Dedifferentiated amniotic fluid mesenchymal stem cell (primary cell): ENCODE measurements at regions not wholly inside any gene's neighbourhood (a gene's known extent, or its start where the extent isn't known, plus 50 kb on each side); places are given as distances from the start of the nearest gene placed in this dataset.

Experiments
- DNase-seq: peaks from one replicate; pipeline ENCODE4 v3.0.0-alpha.2; 2016; ENCODE audit errors: extremely low spot score

- DNase-seq = no peak
Measured at GRCh38 chr18:57991552-57991951, 52.5 kb upstream of the NEDD4L start.

- DNase-seq = no peak
Measured at GRCh38 chr18:57989536-57989935, 54.5 kb upstream of the NEDD4L start.

- DNase-seq = no peak
Measured at GRCh38 chr18:57984490-57985115, 59.4 kb upstream of the NEDD4L start.

GRCh38 chr18:57983965-57984364, 60.1 kb upstream of the NEDD4L start:
- no peak for DNase-seq

- DNase-seq = no peak
Measured at GRCh38 chr18:57983472-57983871, 60.6 kb upstream of the NEDD4L start.

- no peak for DNase-seq
Measured at GRCh38 chr18:57982372-57983021, 61.5 kb upstream of the NEDD4L start.

GRCh38 chr18:57981308-57982028, 62.6 kb upstream of the NEDD4L start:
- DNase-seq = no peak

- no peak for DNase-seq
Measured at GRCh38 chr18:57980573-57981307, 63.3 kb upstream of the NEDD4L start.

- no peak for DNase-seq
Measured at GRCh38 chr18:57976230-57976773, 67.7 kb upstream of the NEDD4L start.

- no peak for DNase-seq
Measured at GRCh38 chr18:57975805-57976204, 68.2 kb upstream of the NEDD4L start.

GRCh38 chr18:57974585-57975265, 69.3 kb upstream of the NEDD4L start:
- DNase-seq = no peak

GRCh38 chr18:57973889-57974288, 70.1 kb upstream of the NEDD4L start:
- no peak for DNase-seq

GRCh38 chr18:57970356-57971095, 73.5 kb upstream of the NEDD4L start:
- no peak for DNase-seq

- no peak for DNase-seq
Measured at GRCh38 chr18:57969824-57970223, 74.2 kb upstream of the NEDD4L start.

- no peak for DNase-seq
Measured at GRCh38 chr18:57965246-57965645, 78.8 kb upstream of the NEDD4L start.

- no peak for DNase-seq
Measured at GRCh38 chr18:57961876-57962505, 82.0 kb upstream of the NEDD4L start.

- DNase-seq = no peak
Measured at GRCh38 chr18:57961411-57961810, 82.6 kb upstream of the NEDD4L start.

- no peak for DNase-seq
Measured at GRCh38 chr18:57959278-57959677, 84.7 kb upstream of the NEDD4L start.

- no peak for DNase-seq
Measured at GRCh38 chr18:57957210-57957609, 86.8 kb upstream of the NEDD4L start.

- no peak for DNase-seq
Measured at GRCh38 chr18:57956491-57956890, 87.5 kb upstream of the NEDD4L start.
